ENCODE measurements at regions not wholly inside any gene's neighbourhood (a gene's known extent, or its start where the extent isn't known, plus 50 kb on each side); places are given as distances from the start of the nearest gene placed in this dataset.

DNA sequence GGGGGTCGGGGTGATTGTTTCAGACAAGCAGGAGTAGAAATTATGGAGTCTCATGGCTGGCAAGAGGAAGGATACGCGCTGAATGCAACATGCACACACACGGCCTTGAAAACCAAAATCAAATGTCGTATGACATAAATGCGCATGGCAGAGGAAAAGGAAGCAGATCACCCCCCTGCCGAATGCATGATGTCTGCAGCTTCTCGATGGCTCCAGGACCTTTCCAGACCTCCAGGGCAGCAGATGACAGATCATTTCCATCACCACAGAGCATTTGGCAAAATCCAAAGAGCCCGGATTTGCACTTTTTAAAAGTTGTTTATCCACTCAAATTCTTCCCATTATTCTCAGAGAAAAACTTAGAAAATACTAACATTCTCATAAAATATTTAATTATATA is 211.7 kb downstream of the NHLRC3 start:
- no peaks in the 10 kb centered on the region for H3K36me3 ChIP-seq (ENCODE audit: insufficient read depth, low read length)
- intact Hi-C loops (cut with DNase I, micrococcal nuclease), result no loop called here
- POLR2A ChIA-PET, result no interaction called here
- no peak overlapping the region for H3K27ac ChIP-seq (ENCODE audit: low read depth in 1 of 2, low read length in 2 of 2)
- no peak overlapping the region for H3K27ac Mint-ChIP-seq
- no peak overlapping the region for H3K4me3 ChIP-seq (ENCODE audit: low read length)
- H3K4me1 ChIP-seq (ENCODE audit: insufficient read depth, low read length), result no peaks in the 10 kb centered on the region
- H3K9me3 Mint-ChIP-seq, result no peaks in the 10 kb centered on the region
- no peaks in the 10 kb centered on the region for H3K27me3 ChIP-seq (ENCODE audit: control insufficient read depth in 1 of 2, insufficient read depth in 2 of 2, low read length in 2 of 2)
- ATAC-seq (ENCODE audit: poor library complexity) (no peak), DNase-seq (no peak)
- TF ChIP-seq, protein P1, sequence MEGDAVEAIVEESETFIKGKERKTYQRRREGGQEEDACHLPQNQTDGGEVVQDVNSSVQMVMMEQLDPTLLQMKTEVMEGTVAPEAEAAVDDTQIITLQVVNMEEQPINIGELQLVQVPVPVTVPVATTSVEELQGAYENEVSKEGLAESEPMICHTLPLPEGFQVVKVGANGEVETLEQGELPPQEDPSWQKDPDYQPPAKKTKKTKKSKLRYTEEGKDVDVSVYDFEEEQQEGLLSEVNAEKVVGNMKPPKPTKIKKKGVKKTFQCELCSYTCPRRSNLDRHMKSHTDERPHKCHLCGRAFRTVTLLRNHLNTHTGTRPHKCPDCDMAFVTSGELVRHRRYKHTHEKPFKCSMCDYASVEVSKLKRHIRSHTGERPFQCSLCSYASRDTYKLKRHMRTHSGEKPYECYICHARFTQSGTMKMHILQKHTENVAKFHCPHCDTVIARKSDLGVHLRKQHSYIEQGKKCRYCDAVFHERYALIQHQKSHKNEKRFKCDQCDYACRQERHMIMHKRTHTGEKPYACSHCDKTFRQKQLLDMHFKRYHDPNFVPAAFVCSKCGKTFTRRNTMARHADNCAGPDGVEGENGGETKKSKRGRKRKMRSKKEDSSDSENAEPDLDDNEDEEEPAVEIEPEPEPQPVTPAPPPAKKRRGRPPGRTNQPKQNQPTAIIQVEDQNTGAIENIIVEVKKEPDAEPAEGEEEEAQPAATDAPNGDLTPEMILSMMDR (IDR thresholded peaks at IDR 0.05), result no peak
- H3K36me3 Mint-ChIP-seq (ENCODE audit: low read depth), result no peaks in the 10 kb centered on the region
- no peaks in the 10 kb centered on the region for H3K9me3 ChIP-seq (ENCODE audit: control insufficient read depth in 1 of 2, insufficient read depth in 1 of 2, low read length in 2 of 2)
- CTCF ChIA-PET, result no interaction called here
- H3K4me3 Mint-ChIP-seq, result no peak overlapping the region
- H3K27me3 Mint-ChIP-seq, result peaks cover 9% of the 10 kb centered on the region
- H3K4me1 Mint-ChIP-seq (ENCODE audit: low read depth), result no peaks in the 10 kb centered on the region

DNA sequence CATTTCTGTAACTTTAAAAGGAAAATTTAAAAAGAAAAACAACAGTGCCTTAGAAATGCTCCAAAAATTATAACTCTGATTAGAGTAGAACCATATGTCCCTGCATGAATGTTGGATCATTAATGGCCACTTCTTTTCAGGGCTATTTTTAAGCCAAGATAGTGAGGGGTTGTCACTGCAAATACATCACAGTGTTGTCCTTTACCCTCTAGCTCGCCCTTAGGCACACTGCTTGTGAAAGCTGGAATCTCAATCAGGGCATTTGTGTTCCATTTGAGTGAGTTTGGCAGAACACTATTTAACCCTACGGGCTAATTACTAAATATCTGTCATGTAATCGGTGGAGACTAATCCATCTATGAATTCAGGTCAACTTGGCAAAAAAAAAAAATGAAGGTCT is 212.2 kb downstream of the NHLRC3 start:
- DNase-seq (no peak), ATAC-seq (ENCODE audit: poor library complexity) (no peak)
- Histone ChIP-seq H3K9me3 (ENCODE audit: control insufficient read depth in 1 of 2, insufficient read depth in 1 of 2, low read length in 2 of 2) (no peaks in the 10 kb centered on the region), H3K27me3 (ENCODE audit: control insufficient read depth in 1 of 2, insufficient read depth in 2 of 2, low read length in 2 of 2) (no peaks in the 10 kb centered on the region), H3K4me1 (ENCODE audit: insufficient read depth, low read length) (no peaks in the 10 kb centered on the region), H3K4me3 (ENCODE audit: low read length) (no peak overlapping the region), H3K36me3 (ENCODE audit: insufficient read depth, low read length) (no peaks in the 10 kb centered on the region), H3K27ac (ENCODE audit: low read depth in 1 of 2, low read length in 2 of 2) (no peak overlapping the region)
- ChIA-PET POLR2A (no interaction called here), CTCF (no interaction called here)
- Mint-ChIP-seq H3K4me3 (no peak overlapping the region), H3K27me3 (peaks cover 9% of the 10 kb centered on the region), H3K9me3 (no peaks in the 10 kb centered on the region), H3K36me3 (ENCODE audit: low read depth) (no peaks in the 10 kb centered on the region), H3K27ac (no peak overlapping the region), H3K4me1 (ENCODE audit: low read depth) (no peaks in the 10 kb centered on the region)
- TF ChIP-seq, protein P1 (IDR thresholded peaks at IDR 0.05), result no peak
- intact Hi-C loops (cut with DNase I, micrococcal nuclease), result no loop called here

GRCh38 chr13:39251340-39251739 is 213.1 kb downstream of the NHLRC3 start:
- DNase-seq, result no peak
- Histone ChIP-seq H3K36me3 (ENCODE audit: insufficient read depth, low read length) (no peaks in the 10 kb centered on the region), H3K4me3 (ENCODE audit: low read length) (no peak overlapping the region), H3K27ac (ENCODE audit: low read depth in 1 of 2, low read length in 2 of 2) (no peak overlapping the region), H3K27me3 (ENCODE audit: control insufficient read depth in 1 of 2, insufficient read depth in 2 of 2, low read length in 2 of 2) (no peaks in the 10 kb centered on the region), H3K4me1 (ENCODE audit: insufficient read depth, low read length) (no peaks in the 10 kb centered on the region), H3K9me3 (ENCODE audit: control insufficient read depth in 1 of 2, insufficient read depth in 1 of 2, low read length in 2 of 2) (no peaks in the 10 kb centered on the region)
- POLR2A ChIA-PET, result no interaction called here
- no peaks in the 10 kb centered on the region for H3K9me3 Mint-ChIP-seq
- CTCF ChIA-PET, result no interaction called here
- TF ChIP-seq, protein P1 (IDR thresholded peaks at IDR 0.05), result no peak
- H3K4me3 Mint-ChIP-seq, result no peak overlapping the region
- H3K4me1 Mint-ChIP-seq (ENCODE audit: low read depth), result no peaks in the 10 kb centered on the region
- H3K36me3 Mint-ChIP-seq (ENCODE audit: low read depth), result no peaks in the 10 kb centered on the region
- peaks cover 9% of the 10 kb centered on the region for H3K27me3 Mint-ChIP-seq
- H3K27ac Mint-ChIP-seq, result no peak overlapping the region
- no peak for ATAC-seq (ENCODE audit: poor library complexity)
- intact Hi-C loops (cut with DNase I, micrococcal nuclease), result no loop called here
